ENCODE measurements at regions not wholly inside any gene's neighbourhood (a gene's known extent, or its start where the extent isn't known, plus 50 kb on each side); places are given as distances from the start of the nearest gene placed in this dataset.

DNA sequence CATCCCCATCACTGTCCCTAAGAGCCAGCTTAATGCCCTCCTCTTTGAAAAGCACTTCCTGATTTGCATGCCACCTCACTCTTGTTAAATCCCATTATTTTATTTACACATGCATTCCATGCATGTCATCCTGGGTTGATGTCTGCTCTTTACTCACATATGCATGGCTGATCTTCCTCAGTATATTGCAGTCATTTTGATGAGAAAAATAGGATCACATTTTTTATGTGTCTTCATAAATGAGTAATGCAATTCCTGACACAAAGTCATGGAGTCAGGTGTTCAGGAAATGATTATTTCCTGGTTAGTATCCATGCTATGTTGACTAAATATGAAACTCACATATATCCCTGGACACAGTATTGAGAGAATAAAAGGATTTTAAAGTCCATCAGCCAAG lies 204.7 kb downstream of the SLIT2 start:
- DNase-seq: no peak

DNA sequence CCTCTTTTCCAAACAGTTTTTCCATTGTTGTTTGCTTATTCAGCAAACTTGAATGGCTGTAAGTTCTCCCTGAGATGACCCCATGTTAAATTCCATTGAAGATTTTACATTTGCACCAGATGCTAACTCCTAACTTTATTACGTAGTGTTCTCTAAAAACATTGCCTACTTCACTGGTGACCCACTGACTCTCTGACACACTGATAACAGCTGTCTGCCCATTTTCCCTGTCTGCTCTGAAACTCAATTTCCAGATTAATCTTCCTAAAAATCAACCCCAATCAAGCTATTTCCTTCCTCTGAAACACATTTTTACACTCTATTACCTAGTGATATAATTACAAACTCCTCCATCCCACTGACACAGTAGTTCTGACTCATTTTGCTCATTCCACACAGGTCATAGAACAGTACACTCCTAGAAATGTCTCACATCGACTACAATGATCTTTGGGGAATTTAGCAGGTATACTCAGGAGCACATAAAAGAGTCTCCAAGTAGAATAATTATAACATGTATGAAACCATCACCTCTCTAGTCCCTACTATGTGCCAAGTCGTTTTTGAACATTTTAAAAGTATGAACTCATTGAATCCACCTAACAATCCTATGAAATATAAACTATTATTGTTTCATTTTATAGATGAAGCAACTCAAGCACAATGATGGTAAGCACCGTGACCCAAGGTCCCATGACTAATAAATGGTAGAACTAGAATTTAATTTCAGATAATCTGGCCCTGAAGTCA lies 210.9 kb downstream of the SLIT2 start:
- no peak for DNase-seq

DNA sequence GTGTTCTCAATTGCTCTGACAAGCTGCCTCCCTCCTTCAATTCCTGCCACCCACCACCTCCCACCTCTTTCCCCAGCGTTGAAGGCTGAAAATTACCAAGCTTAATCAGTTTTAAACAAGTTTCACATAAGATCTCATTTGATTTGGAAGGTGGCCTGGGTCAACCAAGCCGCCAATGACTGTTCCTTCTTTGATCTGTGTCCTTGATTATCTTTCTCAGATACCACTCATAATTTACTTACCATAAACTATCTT lies 211.4 kb downstream of the SLIT2 start:
- DNase-seq: no peak

DNA sequence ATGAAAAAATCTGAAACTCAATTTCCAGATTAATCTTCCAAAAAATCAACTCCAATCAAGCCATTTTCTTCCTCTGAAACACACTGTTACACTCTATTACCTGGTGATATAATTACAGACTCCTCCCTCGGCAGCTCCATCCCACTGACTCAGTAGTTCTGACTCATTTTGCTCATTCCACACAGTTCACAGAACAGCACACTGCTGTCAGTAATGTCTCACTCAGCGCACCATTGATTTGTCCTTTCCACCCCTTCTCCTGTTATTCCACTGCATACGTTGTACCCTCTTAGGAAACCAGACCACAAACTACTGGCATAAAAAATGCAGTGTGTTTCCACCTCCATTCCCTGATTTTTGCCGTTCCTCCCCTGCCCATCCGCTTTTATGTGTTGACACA lies 212.7 kb downstream of the SLIT2 start:
- no peak for DNase-seq

DNA sequence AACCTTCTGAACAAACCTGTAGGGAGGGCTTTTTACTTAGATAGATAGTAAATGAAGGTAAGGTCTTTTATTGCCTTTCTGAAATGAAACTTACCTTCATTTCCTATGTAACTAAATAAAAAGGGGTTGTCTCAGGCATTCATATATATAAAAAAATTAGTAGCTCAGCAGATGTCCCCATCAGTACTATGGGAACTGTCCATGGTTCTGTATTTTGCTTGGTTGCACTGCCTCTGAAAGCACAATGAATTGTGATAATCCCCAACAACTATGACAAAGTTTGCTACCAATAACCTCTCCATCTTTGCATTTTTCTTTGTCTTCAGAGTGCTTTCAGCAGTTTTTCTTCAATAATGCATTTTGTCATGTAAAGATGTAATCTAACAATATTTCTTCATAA lies 222.4 kb downstream of the SLIT2 start:
- no peak for DNase-seq

DNA sequence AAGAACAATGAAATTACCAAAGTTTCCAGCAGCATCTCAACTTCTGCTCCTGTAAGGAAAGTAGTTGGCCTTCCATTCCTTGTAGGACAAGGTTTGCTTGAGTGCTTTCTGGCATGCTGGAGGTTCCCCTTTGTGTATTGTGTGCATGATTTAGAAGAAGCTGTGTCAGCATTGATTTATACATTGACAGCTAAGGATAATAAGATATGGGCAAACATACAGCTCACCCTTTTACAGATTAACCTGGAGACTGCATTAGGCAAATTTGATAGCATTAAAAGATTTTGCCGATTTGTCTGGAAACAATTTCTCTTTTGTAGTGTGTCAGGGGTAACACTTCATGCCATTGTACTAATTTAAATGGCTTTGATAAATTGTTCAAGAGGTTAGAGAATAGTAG lies 221.8 kb upstream of the PACRGL start:
- DNase-seq: no peak

DNA sequence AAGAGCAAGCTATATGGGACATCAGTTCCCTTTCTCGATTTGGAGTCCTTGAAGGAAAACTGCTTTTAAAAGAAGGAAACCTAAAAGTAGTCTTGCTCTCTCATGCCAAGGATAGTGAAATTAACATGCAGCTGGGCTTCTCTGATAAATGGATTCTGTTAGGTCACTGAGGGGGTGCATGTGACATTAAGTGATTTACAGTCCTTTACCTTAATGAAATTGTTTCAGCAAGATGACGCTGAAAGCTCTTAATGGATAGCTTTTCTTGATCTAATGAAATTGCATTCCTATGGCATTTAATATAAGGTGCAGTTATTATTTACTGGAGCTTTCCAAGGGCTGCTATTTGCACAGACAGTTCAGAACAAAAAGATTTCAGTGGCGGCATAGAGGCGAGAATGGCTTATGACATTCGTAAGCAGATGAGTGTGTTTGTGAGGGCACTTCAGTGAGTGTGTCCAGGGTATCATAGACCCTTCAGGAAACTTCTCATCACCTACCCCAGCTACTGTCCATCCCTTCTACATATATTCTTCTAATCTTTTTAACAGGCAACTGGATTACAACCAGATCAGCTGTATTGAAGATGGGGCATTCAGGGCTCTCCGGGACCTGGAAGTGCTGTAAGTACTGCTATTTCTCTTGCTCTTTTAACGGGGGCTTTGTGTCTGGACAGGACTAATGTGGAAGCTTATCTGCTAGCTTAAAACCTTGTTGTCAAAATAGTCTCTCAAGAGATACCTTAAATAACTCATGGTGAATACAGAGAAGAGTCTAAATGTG lies 219.9 kb upstream of the PACRGL start:
- no peak for DNase-seq

DNA sequence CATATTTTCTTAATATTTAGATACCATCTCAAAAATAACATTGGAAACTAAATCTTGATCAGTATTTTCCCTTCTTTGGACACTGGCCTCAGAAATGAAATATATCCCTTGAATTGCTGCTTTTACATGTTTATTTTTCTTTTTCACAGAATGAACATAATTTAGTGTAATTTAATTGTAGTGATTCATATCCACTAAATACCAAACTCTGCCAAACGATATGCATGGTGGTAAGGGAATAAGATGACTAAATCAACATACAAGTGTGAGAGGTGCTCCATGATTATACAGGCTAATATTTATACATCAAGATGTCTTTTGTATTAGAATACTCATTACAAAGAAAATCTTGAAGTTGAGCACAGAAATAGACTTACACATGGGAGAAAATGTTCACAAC lies 216.8 kb upstream of the PACRGL start:
- DNase-seq: no peak

DNA sequence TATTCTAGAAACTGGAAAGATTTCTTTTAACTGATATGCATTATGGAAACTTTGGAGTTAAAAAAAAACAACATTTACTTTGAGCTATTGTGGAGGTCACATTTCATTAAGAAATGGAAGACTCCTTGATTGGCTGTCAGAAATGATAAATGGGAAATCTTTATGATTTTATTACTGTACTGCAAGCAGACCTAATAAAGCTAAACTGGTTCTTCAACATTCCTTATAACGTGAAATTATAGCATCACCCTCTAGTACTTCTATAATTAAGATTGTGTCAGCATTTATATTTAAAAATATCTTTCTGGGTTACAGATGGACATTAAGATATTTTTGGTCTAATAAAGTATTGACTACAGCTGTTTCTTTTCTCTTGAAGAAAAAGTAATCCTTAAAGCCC lies 213.8 kb upstream of the PACRGL start:
- DNase-seq: no peak

DNA sequence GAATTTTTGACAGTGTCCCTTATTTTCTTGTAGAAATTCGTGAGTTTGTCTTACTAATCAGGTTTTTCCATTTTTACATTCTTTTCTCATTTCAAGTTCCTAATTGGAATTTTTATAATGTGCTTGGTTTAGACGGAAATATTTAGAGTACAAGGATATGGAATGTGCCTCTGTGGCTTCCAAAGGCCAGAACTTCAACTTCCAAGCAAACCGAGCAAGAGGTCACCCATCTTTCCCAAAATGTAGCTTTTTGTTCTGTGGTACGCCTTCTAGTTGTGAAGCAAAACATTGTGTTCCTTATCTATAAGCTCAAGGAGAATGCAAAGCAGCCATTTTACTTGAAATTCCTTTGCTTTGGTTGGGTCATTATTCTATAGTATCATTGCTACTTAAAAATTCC lies 212.8 kb upstream of the PACRGL start:
- no peak for DNase-seq

DNA sequence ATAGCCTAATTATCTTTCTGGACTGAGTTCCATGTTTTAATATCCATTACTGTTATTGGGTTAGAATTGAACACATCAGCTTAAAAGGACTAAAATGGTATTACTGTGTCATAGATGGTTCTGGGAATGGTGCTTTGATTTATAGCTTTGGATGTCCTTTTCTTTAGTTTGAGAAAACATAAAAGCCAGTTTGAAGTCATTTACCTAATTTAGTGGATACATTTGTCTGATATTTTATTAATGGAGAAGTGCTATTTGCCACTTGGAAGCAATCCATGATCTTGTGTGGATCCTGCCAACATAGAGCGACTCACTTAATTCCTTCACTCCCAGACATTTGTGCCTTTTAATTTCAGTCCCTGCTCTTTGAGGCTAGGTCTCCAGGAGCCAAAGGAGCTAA lies 212.4 kb upstream of the PACRGL start:
- no peak for DNase-seq

DNA sequence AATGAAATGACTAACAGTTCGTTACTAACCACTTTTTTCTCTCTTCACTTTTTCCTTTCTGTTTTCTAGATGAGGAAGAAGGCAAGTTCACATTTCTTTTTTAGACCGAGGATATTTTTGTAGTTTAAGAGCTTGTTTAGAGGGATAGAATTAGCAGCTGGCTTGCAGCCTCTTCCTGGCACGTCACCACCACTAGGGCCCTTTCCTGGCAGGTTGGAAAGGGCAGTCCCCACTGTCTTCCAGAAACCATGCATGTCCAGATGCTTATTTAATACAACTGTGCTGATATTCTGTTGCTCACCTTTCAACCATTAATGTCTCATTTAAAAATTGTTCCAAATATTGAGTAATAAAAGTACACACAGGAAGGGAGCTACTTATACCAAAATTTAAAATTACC lies 209.5 kb upstream of the PACRGL start:
- DNase-seq: no peak

DNA sequence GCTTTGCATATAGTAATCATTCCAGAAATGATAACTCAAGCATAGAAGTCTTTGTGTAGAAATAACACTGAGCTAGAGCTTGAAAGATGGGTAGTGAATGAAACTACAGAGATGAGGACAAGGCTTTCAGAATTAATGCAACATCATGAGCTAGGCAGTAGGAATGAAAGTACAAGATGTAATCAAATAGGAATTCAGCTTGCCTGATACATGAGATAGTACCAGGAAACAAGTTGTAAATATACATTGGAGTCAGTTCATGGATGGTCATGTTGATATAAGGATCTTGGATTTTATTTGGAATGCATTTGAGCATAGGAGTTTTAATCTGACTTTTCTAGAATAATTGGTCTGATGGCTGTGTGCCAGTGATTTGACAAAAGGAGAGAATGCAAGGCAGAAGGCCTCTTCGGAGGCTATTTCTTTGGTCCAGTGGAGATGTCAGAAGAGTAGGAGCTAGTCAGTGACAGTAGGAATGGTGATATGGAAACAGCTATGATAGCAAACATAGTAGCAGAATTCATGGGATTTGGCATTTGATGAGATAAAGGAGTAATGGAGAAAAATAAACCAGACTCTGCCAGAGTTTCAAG lies 206.4 kb upstream of the PACRGL start:
- no peak for DNase-seq

DNA sequence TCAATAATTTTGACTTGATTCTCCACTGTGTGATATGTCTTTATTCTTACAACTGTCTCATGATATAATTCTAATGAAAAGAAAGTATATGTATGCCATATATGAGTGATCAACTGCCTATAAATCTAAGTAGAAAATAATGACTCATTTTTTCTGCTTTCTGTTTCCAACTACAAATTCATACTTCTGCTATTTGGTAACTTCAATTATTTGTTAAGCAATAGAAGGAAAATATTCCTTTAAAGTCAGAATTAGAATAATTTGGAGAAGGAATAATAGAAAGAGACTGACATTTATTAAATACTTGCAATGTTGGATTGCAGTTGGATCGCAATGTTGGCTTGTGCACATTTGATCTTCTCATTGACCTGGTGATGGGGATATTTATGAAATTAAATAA lies 204.2 kb upstream of the PACRGL start:
- no peak for DNase-seq

DNA sequence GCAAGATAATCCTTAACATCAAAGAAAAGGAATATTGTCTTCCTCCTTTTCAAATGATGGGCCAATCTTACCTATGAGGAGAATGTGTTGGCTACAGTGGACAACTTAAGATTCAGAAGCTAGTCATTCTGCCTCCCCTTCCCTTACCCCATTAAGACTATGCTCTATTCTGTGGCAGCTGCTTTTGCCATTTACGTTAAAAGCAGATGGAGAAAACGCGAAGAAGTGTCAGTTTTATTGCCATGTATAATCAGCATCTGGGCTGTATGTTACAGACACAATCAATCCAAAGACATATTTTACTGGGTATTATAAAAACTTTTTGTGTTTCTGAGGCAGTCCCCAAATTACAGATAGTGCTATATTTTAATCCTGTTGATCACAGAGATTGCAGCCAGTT lies 196.1 kb upstream of the PACRGL start:
- no peak for DNase-seq

DNA sequence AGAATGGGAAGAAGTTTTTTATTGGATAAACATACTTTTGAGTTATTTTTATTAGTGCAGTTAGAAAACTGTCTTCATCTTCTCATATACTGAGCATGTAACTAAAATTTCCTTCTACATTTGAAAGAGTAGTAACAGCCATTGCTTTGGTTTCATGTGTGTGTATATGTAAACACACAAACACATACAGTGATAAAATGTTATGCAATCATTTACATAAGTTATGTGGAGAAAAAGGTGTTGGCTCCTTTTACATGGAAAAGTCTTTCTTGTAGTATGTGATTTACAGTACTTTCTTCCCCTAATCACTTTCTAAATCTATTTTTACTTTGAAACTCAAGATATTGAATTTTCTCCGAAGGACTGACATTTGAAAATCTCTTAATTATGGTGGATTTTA lies 194.3 kb upstream of the PACRGL start:
- DNase-seq: no peak

DNA sequence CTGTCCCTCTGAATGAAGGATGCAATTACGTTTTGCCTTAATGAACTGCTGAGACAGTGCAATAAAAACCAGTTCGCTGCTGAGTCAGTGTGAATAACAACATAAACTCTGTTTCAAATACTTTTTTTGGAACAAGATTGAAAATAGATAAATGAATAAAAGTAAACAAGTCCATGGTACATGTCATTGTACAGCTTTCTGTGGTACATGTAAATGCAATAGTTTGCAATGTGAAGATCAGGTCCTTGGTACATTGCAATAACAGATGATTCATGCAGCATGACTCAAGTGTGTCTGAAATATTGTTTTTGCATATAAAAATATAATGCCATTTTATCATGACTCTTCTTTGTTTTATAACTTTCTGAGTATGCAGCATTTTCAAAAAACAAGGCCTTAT lies 193.4 kb upstream of the PACRGL start:
- DNase-seq: no peak

DNA sequence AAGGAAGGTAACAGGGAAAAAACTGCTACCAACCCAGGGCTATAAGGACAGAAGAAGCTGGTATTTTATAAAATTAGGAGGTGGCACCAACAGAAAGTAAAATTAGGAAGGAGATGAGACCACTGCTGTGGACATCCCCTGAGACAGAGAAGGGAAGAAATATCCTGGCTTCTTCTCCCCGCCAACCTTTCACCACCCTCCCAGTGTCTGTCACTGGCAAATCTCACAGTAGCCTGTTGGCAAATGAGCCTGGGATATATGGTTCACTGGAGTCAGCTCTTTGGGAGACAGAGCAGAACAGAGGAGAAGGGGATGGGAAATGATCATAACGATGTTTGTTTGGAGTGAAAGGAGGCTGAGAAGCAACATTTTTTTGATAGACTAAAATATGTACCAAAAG lies 190.9 kb upstream of the PACRGL start:
- DNase-seq: no peak

DNA sequence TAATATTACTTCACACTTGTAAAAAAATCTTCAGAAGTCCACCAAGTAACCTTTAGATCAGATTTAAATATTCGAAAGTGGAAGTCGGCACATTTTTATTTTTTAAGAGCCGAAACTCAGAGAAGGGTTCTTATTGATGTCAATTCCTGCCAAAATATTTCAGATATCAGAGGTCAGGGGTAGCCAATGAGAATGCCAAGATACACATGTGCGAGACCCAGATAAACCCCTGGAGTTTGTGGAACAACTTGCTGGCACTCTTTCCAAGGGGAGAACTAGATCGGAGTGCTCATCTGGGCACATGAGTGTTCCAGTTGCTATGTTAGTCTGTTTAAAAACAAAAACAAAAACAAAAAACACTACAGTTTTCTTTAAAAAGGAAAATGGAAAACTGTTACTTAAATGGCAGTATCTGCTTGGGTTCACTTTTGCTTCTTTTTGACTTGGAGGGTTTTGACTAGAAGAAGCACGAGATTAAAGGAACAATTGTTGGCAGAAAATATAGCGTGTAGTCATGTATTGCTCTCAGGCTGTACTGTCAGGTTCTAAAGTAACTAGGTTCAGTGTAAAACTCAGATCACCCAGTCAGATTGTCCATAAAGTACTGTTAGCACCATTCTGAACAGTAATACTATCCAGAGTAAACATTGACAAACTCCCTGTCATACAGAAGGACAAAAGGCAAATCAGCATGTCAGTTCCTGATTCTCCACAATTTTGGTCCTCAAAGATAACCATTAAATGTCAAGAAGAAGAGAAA lies 188.0 kb upstream of the PACRGL start:
- no peak for DNase-seq

DNA sequence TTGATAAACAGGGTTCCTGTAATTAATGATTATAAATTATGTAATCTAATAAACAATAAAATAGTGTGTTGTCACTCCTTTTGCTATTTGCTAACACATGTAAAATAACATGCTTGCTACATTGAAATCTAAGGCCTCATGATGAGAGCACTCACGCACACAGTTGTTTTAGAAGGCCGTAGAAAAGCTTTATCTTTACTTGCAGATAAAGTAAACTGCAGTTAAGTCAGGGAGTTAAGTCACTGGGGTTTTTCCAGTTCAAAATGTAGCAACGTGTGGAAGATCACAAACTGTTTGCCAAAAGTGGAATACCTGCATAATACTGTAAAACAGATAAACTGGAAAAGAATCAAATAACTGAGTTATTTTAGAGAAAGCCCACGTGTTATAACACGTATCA lies 187.3 kb upstream of the PACRGL start:
- DNase-seq: no peak

DNA sequence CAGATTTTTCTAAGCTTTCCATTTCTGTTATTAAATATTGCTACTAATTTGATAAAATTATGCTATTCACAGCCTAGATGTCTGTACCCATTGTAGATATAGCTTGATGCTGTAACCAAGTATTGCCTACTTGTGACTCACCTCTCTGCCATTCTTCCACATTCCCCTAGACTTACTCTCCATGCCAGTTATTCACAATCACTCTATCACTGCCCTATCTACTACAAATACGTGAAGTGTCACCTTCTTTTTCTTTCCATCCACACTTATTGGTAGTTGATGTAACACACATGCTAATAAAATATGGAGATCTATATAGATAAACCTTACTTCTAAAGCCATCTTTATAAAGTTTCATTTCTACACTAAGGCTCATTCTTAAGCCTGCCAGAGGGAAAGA lies 179.4 kb upstream of the PACRGL start:
- DNase-seq: no peak

DNA sequence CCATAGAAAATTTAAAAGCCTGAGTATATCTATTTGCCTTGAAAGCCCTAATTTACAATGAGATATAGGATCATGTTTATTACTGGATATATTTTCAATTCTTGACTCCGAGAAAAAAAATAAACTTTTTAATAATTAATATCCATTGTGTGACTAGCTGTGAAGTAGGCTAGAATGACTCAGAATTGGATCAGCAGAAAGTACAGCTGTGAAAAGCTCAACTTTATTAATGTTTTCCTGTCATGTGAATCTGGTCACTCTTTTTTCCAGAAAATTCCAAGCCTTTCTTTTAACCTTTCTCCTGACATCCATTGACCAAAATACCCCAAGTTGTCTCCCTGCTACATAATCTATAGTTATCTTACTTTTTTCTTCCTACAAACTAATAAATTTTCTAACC lies 171.8 kb upstream of the PACRGL start:
- no peak for DNase-seq

DNA sequence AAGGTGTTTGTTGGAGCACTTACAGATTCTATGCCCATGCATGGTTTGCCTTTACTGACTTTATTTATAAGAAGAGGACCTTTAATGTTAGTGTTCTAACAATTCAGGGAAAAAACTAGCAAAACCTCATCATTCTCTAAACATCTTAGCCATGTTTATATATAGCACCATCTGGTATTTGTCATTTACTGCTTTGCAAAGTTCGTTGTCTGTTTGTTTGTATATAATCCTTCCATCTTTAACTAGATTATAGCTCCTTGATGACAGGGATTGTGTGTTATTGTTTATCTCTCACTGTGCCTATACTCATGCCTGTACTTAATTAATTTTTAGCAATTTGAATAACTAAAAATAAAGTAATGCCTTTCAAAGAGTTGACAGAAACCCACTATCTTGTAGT lies 170.6 kb upstream of the PACRGL start:
- no peak for DNase-seq
